ENCODE measurements at regions not wholly inside any gene's neighbourhood (a gene's known extent, or its start where the extent isn't known, plus 50 kb on each side); places are given as distances from the start of the nearest gene placed in this dataset.

DNA sequence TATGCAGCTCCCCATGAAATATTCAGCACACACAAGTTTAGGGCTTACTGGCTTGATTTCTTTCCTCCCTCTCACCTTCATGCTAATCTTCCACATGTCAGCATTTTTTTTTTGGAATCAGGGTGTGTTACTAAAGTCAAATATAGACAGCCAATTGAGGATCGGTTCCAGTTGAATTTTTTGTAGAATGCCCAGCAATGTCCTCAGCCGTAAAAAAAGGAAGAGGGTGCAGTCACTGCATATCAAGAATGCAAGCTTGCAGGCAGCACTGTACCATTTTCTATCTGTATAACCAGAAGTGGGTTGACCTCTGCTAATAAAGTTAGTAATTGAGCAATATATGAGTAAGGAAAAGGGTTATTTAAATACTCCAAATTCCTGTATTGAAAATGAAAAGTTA is 51.4 kb upstream of the CHMP2B start:
- Histone ChIP-seq H3K4me1 (ENCODE audit: control insufficient read depth, insufficient read depth, low read length) (no peaks in the 10 kb centered on the region), H3K4me3 (ENCODE audit: low read depth, low read length) (no peak overlapping the region), H3K9ac (ENCODE audit: low read depth, low read length) (no peak overlapping the region), H3K27me3 (ENCODE audit: control insufficient read depth, insufficient read depth, low read length) (no peaks in the 10 kb centered on the region), H3K36me3 (ENCODE audit: control insufficient read depth, insufficient read depth, low read length) (no peaks in the 10 kb centered on the region), H3K27ac (ENCODE audit: low read depth, low read length) (no peak overlapping the region), H3K9me3 (ENCODE audit: control insufficient read depth, insufficient read depth, low read length) (no peaks in the 10 kb centered on the region)

DNA sequence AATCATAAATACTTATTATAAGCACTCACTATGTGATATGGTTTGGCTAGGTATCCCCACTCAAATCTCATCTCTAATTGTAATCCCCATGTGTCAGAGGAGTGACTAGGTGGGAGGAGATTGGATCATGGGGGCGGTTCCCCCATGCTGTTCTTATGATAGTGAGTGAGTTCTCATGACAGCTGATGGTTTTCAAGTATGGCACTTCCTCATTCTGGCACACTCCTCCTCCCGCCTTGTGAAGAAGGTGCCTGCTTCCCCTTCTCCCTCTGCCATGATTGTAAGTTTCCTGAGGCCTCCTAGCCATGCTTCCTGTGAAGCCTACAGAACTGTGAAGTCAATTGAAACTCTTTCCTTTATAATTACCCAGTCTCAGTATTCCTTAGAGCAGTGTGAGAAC is 53.3 kb upstream of the CHMP2B start:
- H3K4me1 ChIP-seq (ENCODE audit: control insufficient read depth, insufficient read depth, low read length) = no peaks in the 10 kb centered on the region
- no peak overlapping the region for H3K4me3 ChIP-seq (ENCODE audit: low read depth, low read length)
- H3K9me3 ChIP-seq (ENCODE audit: control insufficient read depth, insufficient read depth, low read length) = no peaks in the 10 kb centered on the region
- H3K36me3 ChIP-seq (ENCODE audit: control insufficient read depth, insufficient read depth, low read length) = no peaks in the 10 kb centered on the region
- no peaks in the 10 kb centered on the region for H3K27me3 ChIP-seq (ENCODE audit: control insufficient read depth, insufficient read depth, low read length)
- no peak overlapping the region for H3K9ac ChIP-seq (ENCODE audit: low read depth, low read length)
- no peak overlapping the region for H3K27ac ChIP-seq (ENCODE audit: low read depth, low read length)

DNA sequence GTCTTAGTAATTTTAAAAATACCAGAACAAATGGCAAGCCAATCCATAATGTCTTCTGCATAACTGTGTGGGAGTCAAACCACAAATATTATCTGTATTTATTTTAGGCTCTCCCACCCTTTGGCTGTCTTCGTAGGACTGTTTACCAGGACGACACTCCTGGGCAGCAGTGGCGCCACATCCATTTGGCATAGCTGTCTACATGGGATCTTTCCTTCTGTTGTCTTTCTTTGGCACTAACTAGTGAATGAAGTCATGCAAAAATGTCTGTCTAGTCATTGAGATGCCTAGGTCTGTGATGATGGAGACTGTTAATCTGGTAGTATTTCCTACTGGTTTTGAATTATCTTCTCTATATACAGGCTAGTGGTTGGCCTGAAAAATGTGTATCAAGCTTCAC is 54.0 kb upstream of the CHMP2B start:
- H3K27me3 ChIP-seq (ENCODE audit: control insufficient read depth, insufficient read depth, low read length) = no peaks in the 10 kb centered on the region
- H3K36me3 ChIP-seq (ENCODE audit: control insufficient read depth, insufficient read depth, low read length) = no peaks in the 10 kb centered on the region
- H3K4me3 ChIP-seq (ENCODE audit: low read depth, low read length) = no peak overlapping the region
- H3K4me1 ChIP-seq (ENCODE audit: control insufficient read depth, insufficient read depth, low read length) = no peaks in the 10 kb centered on the region
- H3K27ac ChIP-seq (ENCODE audit: low read depth, low read length) = no peak overlapping the region
- no peak overlapping the region for H3K9ac ChIP-seq (ENCODE audit: low read depth, low read length)
- no peaks in the 10 kb centered on the region for H3K9me3 ChIP-seq (ENCODE audit: control insufficient read depth, insufficient read depth, low read length)

DNA sequence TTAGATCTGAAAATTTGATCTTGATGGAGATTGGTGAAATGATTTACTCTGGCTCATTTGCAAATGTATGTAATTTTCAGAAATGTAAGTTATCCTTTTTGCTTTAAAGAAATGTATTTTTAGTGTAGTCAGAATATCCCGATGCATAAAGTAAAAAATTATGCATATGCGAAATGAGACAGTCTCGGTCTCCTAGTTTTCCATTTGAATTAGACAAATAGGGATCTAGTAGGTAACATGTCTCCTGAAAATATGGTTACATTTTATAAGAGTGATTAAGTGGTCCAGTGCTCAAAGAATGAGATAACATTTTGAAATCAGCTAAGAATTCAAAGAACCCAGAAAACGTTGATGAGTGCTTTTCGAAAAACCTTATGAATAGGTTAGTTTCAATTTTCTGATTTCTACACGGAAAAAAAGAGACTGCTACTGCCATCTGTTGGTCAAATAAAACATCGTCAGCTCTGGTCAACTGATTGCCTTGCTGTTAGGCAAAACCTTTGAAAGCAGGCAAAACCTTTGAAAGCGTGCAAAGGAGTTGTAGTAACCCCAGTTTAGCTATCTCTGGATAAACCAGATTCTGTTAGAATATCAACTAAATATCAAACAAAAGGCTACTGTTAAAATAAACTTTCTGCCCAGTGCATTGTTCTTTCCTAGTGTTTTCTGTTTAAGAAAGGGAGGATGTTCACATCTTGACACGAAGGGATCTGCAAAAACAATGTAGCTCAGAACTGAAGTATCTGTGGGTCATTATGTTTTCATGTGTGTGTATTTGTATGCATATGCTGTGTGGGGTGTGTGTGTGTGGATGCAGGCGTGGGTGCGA is 59.3 kb upstream of the CHMP2B start:
- H3K9me3 ChIP-seq (ENCODE audit: control insufficient read depth, insufficient read depth, low read length) = no peaks in the 10 kb centered on the region
- H3K36me3 ChIP-seq (ENCODE audit: control insufficient read depth, insufficient read depth, low read length) = no peaks in the 10 kb centered on the region
- H3K27me3 ChIP-seq (ENCODE audit: control insufficient read depth, insufficient read depth, low read length) = no peaks in the 10 kb centered on the region
- H3K9ac ChIP-seq (ENCODE audit: low read depth, low read length) = no peak overlapping the region
- H3K4me3 ChIP-seq (ENCODE audit: low read depth, low read length) = no peak overlapping the region
- no peak overlapping the region for H3K27ac ChIP-seq (ENCODE audit: low read depth, low read length)
- peaks cover 2% of the 10 kb centered on the region; the same call in 1 of the 2 replicates for H3K4me1 ChIP-seq (ENCODE audit: control insufficient read depth, insufficient read depth, low read length)

DNA sequence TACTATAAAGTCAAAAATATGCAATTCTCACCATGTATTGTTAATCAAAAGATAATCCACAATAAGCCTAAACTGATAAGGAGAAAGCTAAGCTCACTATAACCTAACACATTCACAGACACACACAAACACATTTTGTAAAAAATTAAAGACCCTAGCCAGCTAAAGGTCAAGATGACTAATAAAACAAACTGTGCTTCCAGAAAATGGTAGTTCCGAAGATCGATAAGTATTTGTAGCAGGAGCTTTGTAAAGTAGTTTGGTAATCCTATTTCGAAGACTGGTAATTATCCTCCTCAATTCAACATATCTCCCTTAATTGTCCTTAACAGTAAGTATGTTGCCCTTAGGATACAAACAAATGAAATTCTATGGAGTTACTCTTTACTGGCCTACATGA is 62.9 kb upstream of the CHMP2B start:
- H3K27me3 ChIP-seq (ENCODE audit: control insufficient read depth, insufficient read depth, low read length) = no peaks in the 10 kb centered on the region
- H3K36me3 ChIP-seq (ENCODE audit: control insufficient read depth, insufficient read depth, low read length) = no peaks in the 10 kb centered on the region
- H3K27ac ChIP-seq (ENCODE audit: low read depth, low read length) = no peak overlapping the region
- H3K9ac ChIP-seq (ENCODE audit: low read depth, low read length) = no peak overlapping the region
- H3K4me1 ChIP-seq (ENCODE audit: control insufficient read depth, insufficient read depth, low read length) = peaks cover 12% of the 10 kb centered on the region; the same call in 1 of the 2 replicates
- H3K4me3 ChIP-seq (ENCODE audit: low read depth, low read length) = no peak overlapping the region
- no peaks in the 10 kb centered on the region for H3K9me3 ChIP-seq (ENCODE audit: control insufficient read depth, insufficient read depth, low read length)

DNA sequence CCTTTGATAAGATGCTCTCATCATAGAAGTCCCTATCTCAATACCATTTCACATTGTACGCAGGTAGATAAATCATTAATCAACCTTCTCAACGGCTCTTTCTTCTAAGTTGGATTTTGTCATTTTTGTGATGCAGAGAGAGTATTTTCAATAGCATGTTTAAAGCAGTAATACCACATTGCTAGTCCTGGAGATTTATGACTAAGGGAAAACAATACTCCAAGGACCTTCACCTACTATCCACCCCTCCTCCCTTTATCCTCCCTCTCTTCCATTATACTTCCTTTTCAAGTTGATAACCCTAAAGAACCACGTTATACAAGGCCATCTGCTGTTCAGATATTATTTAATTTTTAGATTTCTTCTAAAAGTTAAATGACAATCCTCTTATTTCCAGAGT is 65.3 kb upstream of the CHMP2B start:
- Histone ChIP-seq H3K4me3 (ENCODE audit: low read depth, low read length) (no peak overlapping the region), H3K36me3 (ENCODE audit: control insufficient read depth, insufficient read depth, low read length) (no peaks in the 10 kb centered on the region), H3K9me3 (ENCODE audit: control insufficient read depth, insufficient read depth, low read length) (no peaks in the 10 kb centered on the region), H3K27me3 (ENCODE audit: control insufficient read depth, insufficient read depth, low read length) (no peaks in the 10 kb centered on the region), H3K27ac (ENCODE audit: low read depth, low read length) (no peak overlapping the region), H3K9ac (ENCODE audit: low read depth, low read length) (no peak overlapping the region), H3K4me1 (ENCODE audit: control insufficient read depth, insufficient read depth, low read length) (peaks cover 9% of the 10 kb centered on the region; the same call in 1 of the 2 replicates)

DNA sequence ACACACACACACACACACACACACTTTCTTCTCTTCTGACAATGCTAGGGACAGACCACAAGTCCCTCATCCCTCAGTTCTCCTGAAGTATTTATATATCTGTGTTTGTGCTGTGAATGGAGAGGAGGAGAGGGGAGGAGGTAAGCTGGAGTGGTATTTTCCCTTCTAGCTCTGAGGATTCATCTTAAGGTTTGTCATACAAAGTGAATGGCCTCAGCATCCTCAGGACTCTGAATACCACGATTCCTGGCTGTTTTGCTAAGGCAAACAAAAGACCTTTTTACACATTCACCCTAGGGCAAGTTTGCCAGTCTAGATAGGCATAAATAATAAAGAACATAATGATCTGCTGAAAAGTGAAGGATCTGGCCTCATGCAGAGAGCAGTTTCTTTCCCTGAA is 65.7 kb upstream of the CHMP2B start:
- no peaks in the 10 kb centered on the region for H3K9me3 ChIP-seq (ENCODE audit: control insufficient read depth, insufficient read depth, low read length)
- H3K4me1 ChIP-seq (ENCODE audit: control insufficient read depth, insufficient read depth, low read length) = peaks cover 9% of the 10 kb centered on the region; the same call in 1 of the 2 replicates
- H3K4me3 ChIP-seq (ENCODE audit: low read depth, low read length) = no peak overlapping the region
- no peak overlapping the region for H3K9ac ChIP-seq (ENCODE audit: low read depth, low read length)
- no peak overlapping the region for H3K27ac ChIP-seq (ENCODE audit: low read depth, low read length)
- no peaks in the 10 kb centered on the region for H3K36me3 ChIP-seq (ENCODE audit: control insufficient read depth, insufficient read depth, low read length)
- no peaks in the 10 kb centered on the region for H3K27me3 ChIP-seq (ENCODE audit: control insufficient read depth, insufficient read depth, low read length)

DNA sequence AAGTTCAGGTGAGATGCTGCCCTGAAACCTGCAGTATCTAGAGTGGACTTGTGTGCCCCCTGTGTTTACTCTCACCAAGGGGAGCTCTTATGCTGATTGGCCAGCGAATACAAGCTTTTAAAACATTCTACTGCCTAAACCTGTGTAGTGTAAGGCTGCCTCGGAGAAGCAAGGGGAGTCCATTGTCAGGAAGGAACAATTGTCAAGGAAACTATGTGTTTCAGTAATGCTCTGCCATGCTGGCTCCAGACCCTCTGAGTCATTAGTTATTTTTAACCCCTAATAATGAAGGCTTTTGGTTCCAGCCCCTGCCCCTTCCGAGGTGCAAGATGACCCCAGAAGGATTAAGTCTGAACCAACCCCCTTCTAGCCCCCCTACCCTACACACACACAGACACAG is 66.1 kb upstream of the CHMP2B start:
- Histone ChIP-seq H3K4me3 (ENCODE audit: low read depth, low read length) (no peak overlapping the region), H3K36me3 (ENCODE audit: control insufficient read depth, insufficient read depth, low read length) (no peaks in the 10 kb centered on the region), H3K27ac (ENCODE audit: low read depth, low read length) (no peak overlapping the region), H3K9ac (ENCODE audit: low read depth, low read length) (no peak overlapping the region), H3K27me3 (ENCODE audit: control insufficient read depth, insufficient read depth, low read length) (no peaks in the 10 kb centered on the region), H3K9me3 (ENCODE audit: control insufficient read depth, insufficient read depth, low read length) (no peaks in the 10 kb centered on the region), H3K4me1 (ENCODE audit: control insufficient read depth, insufficient read depth, low read length) (peaks cover 9% of the 10 kb centered on the region; the same call in 1 of the 2 replicates)

DNA sequence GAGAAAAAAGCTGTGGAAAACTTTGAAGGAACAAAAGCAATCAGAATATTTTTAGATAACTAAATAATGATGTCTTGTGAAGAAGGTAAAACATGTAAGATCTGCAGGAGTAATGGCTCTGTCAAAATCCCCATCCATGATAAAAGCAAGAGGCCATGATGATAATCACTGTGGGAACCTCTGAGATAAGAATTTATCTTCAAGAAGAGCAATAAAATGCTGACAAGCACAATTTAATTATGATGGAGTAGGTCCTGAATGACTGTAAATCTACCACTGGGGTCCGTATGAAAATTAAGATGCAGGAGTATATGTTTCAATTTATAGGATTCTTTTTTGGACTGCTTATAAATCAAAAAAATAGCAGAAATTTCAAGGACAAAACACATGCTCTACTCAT is 68.3 kb upstream of the CHMP2B start:
- Histone ChIP-seq H3K9me3 (ENCODE audit: control insufficient read depth, insufficient read depth, low read length) (no peaks in the 10 kb centered on the region), H3K27me3 (ENCODE audit: control insufficient read depth, insufficient read depth, low read length) (no peaks in the 10 kb centered on the region), H3K27ac (ENCODE audit: low read depth, low read length) (no peak overlapping the region), H3K36me3 (ENCODE audit: control insufficient read depth, insufficient read depth, low read length) (no peaks in the 10 kb centered on the region), H3K9ac (ENCODE audit: low read depth, low read length) (no peak overlapping the region), H3K4me1 (ENCODE audit: control insufficient read depth, insufficient read depth, low read length) (peaks cover 9% of the 10 kb centered on the region; the same call in 1 of the 2 replicates), H3K4me3 (ENCODE audit: low read depth, low read length) (no peak overlapping the region)

DNA sequence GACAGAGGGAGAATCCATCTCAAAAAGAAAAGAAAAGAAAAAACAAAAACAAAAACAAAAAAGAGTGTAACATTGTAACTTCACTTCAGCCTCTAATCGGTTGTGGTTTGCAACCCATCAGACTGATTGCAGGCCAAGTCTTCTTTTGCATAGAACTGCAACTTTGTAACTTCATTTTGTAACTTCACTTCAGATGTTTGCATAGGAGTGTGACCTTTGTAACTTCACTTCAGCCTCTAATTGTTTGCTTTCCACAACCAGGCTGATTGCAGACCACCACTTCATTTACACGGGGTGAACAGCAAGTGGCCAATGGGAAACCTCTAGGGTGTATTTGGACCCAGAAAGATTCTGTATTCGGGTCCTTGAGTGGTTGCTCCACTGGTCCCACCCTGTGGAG is 79.1 kb upstream of the CHMP2B start:
- no peaks in the 10 kb centered on the region for H3K36me3 ChIP-seq (ENCODE audit: control insufficient read depth, insufficient read depth, low read length)
- no peak overlapping the region for H3K27ac ChIP-seq (ENCODE audit: low read depth, low read length)
- H3K9ac ChIP-seq (ENCODE audit: low read depth, low read length) = no peak overlapping the region
- H3K4me1 ChIP-seq (ENCODE audit: control insufficient read depth, insufficient read depth, low read length) = no peaks in the 10 kb centered on the region
- H3K27me3 ChIP-seq (ENCODE audit: control insufficient read depth, insufficient read depth, low read length) = no peaks in the 10 kb centered on the region
- H3K4me3 ChIP-seq (ENCODE audit: low read depth, low read length) = no peak overlapping the region
- no peaks in the 10 kb centered on the region for H3K9me3 ChIP-seq (ENCODE audit: control insufficient read depth, insufficient read depth, low read length)

DNA sequence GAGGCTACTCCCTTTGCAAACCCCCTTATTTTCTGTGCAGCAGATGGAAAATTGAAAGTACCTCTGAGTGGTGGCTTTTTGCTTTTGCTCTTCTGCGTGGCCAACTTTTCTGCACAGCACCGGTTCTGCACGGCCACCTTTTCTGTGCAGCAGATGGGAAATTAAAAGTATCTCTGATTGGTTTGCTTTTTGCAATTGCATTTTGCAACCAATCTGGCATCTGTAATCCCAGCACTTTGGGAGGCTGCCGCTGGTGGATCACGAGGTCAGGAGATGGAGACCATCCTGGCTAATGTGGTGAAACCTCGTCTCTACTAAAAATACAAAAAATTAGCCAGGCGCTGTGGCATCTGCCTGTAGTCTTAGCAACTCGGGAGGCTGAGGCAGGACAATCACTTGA is 79.5 kb upstream of the CHMP2B start:
- Histone ChIP-seq H3K4me3 (ENCODE audit: low read depth, low read length) (no peak overlapping the region), H3K9ac (ENCODE audit: low read depth, low read length) (no peak overlapping the region), H3K36me3 (ENCODE audit: control insufficient read depth, insufficient read depth, low read length) (no peaks in the 10 kb centered on the region), H3K9me3 (ENCODE audit: control insufficient read depth, insufficient read depth, low read length) (no peaks in the 10 kb centered on the region), H3K4me1 (ENCODE audit: control insufficient read depth, insufficient read depth, low read length) (no peaks in the 10 kb centered on the region), H3K27ac (ENCODE audit: low read depth, low read length) (no peak overlapping the region), H3K27me3 (ENCODE audit: control insufficient read depth, insufficient read depth, low read length) (no peaks in the 10 kb centered on the region)
